ENCODE measurements at regions not wholly inside any gene's neighbourhood (a gene's known extent, or its start where the extent isn't known, plus 50 kb on each side); places are given as distances from the start of the nearest gene placed in this dataset.

GRCh38 chr14:73782623-73783022 is 68.4 kb upstream of the PNMA1 start:
- TF ChIP-seq, protein P1, sequence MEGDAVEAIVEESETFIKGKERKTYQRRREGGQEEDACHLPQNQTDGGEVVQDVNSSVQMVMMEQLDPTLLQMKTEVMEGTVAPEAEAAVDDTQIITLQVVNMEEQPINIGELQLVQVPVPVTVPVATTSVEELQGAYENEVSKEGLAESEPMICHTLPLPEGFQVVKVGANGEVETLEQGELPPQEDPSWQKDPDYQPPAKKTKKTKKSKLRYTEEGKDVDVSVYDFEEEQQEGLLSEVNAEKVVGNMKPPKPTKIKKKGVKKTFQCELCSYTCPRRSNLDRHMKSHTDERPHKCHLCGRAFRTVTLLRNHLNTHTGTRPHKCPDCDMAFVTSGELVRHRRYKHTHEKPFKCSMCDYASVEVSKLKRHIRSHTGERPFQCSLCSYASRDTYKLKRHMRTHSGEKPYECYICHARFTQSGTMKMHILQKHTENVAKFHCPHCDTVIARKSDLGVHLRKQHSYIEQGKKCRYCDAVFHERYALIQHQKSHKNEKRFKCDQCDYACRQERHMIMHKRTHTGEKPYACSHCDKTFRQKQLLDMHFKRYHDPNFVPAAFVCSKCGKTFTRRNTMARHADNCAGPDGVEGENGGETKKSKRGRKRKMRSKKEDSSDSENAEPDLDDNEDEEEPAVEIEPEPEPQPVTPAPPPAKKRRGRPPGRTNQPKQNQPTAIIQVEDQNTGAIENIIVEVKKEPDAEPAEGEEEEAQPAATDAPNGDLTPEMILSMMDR (conservative IDR thresholded peaks at IDR 0.05 in 1 of 2, IDR thresholded peaks at IDR 0.05 in 1 of 2; ENCODE audit: extremely low read depth in 1 of 2, insufficient read depth in 1 of 2, low read depth in 1 of 2, low read length in 2 of 2): no peak
- no peak for TF ChIP-seq EZH2 (IDR thresholded peaks at IDR 0.05; ENCODE audit: borderline replicate concordance, low read length)

All from mammary epithelial cell (primary cell).